ENCODE measurements at regions not wholly inside any gene's neighbourhood (a gene's known extent, or its start where the extent isn't known, plus 50 kb on each side); places are given as distances from the start of the nearest gene placed in this dataset.

GRCh38 chr2:226644399-226644865 lies 155.2 kb downstream of the IRS1 start:
- TF ChIP-seq CTCF (conservative IDR thresholded peaks at IDR 0.05): no peak
- H3K27ac ChIP-seq: no peak overlapping the region

- no peak for TF ChIP-seq CTCF (conservative IDR thresholded peaks at IDR 0.05)
- no peak overlapping the region for H3K27ac ChIP-seq
These were observed 155.7 kb downstream of the IRS1 start for GRCh38 chr2:226643946-226644282.

- no peak for TF ChIP-seq CTCF (conservative IDR thresholded peaks at IDR 0.05)
- no peak overlapping the region for H3K27ac ChIP-seq
These were observed 156.3 kb downstream of the IRS1 start for GRCh38 chr2:226643030-226643945.

- H3K27ac ChIP-seq: no peak overlapping the region
- no peak for TF ChIP-seq CTCF (conservative IDR thresholded peaks at IDR 0.05)
These were observed 158.6 kb downstream of the IRS1 start for GRCh38 chr2:226641008-226641407.

GRCh38 chr2:226640501-226640900 lies 159.1 kb downstream of the IRS1 start:
- H3K27ac ChIP-seq: no peak overlapping the region
- TF ChIP-seq CTCF (conservative IDR thresholded peaks at IDR 0.05): no peak

- no peak overlapping the region for H3K27ac ChIP-seq
- no peak for TF ChIP-seq CTCF (conservative IDR thresholded peaks at IDR 0.05)
These were observed 160.1 kb downstream of the IRS1 start for GRCh38 chr2:226639550-226639949.

GRCh38 chr2:226638576-226638975 lies 161.0 kb downstream of the IRS1 start:
- no peak for TF ChIP-seq CTCF (conservative IDR thresholded peaks at IDR 0.05)
- H3K27ac ChIP-seq: no peak overlapping the region

Data from VCaP (cell line).